Neural progenitor cell (in vitro differentiated cells): ENCODE measurements at regions not wholly inside any gene's neighbourhood (a gene's known extent, or its start where the extent isn't known, plus 50 kb on each side); places are given as distances from the start of the nearest gene placed in this dataset.

Experiments used
- DNase-seq: peaks from one replicate; pipeline ENCODE4 v3.0.0-alpha.2; 2016; ENCODE audit warnings: low spot score
- H2AFZ ChIP-seq: fragments of 200-600 bp; sonication (generic); replicated peaks from 2 replicates; pipeline ENCODE4 v1.6.1; 2016; ENCODE audit warnings: antibody characterized with exemption
- H3F3A ChIP-seq: fragments of 200-600 bp; sonication (generic); 2 replicates; pipeline ENCODE4 v1.6.1; 2016; ENCODE audit warnings: antibody characterized with exemption, low read depth
- H3K27ac ChIP-seq: fragments of 200-600 bp; sonication (generic); 2 replicates; pipeline ENCODE4 v1.5.1; 2016; ENCODE audit warnings: mild to moderate bottlenecking
- H3K27me3 ChIP-seq: fragments of 200-600 bp; sonication (generic); 2 replicates; pipeline ENCODE4 v1.6.1; 2016; ENCODE audit warnings: mild to moderate bottlenecking, moderate library complexity
- H3K36me3 ChIP-seq: fragments of 200-600 bp; sonication (generic); 2 replicates; pipeline ENCODE4 v1.5.1; 2016
- H3K4me1 ChIP-seq: fragments of 200-600 bp; sonication (generic); 2 replicates; pipeline ENCODE4 v1.6.1; 2016; ENCODE audit warnings: mixed run types
- H3K4me2 ChIP-seq: fragments of 200-600 bp; sonication (generic); 2 replicates; pipeline ENCODE4 v1.6.1; 2016
- H3K4me3 ChIP-seq: fragments of 200-600 bp; sonication (generic); 2 replicates; pipeline ENCODE4 v1.5.1; 2016
- H3K79me2 ChIP-seq: fragments of 200-600 bp; sonication (generic); 2 replicates; pipeline ENCODE4 v1.6.1; 2016; ENCODE audit warnings: low read depth
- H3K9ac ChIP-seq: fragments of 200-600 bp; sonication (generic); 2 replicates; pipeline ENCODE4 v1.6.1; 2016
- H3K9me3 ChIP-seq: fragments of 200-600 bp; sonication (generic); 2 replicates; pipeline ENCODE4 v1.5.1; 2016; ENCODE audit warnings: low read depth
- H4K20me1 ChIP-seq: fragments of 200-600 bp; sonication (generic); 2 replicates; pipeline ENCODE4 v1.6.1; 2016; ENCODE audit warnings: low read depth
- H3K27ac Mint-ChIP-seq: 3 replicates; pipeline ENCODE4 v1.8.0; 2021; ENCODE audit warnings: mixed read lengths
- H3K27me3 Mint-ChIP-seq: 2 replicates; pipeline ENCODE4 v1.8.0; 2022; ENCODE audit warnings: low read depth, mild to moderate bottlenecking, inconsistent platforms, moderate library complexity, mixed read lengths; ENCODE audit not compliant: insufficient read depth
- H3K36me3 Mint-ChIP-seq: 3 replicates; pipeline ENCODE4 v1.8.0; 2021; ENCODE audit warnings: mixed read lengths
- H3K4me1 Mint-ChIP-seq: 3 replicates; pipeline ENCODE4 v1.8.0; 2021; ENCODE audit warnings: mixed read lengths
- H3K4me3 Mint-ChIP-seq: 3 replicates; pipeline ENCODE4 v1.8.0; 2021; ENCODE audit warnings: mild to moderate bottlenecking, moderate library complexity, mixed read lengths
- H3K9me3 Mint-ChIP-seq: 3 replicates; pipeline ENCODE4 v1.8.0; 2020; ENCODE audit warnings: mixed read lengths
- CTCF ChIP-seq: fragments of 200-600 bp; sonication (generic); IDR thresholded peaks from 2 replicates; pipeline ENCODE4 v1.5.1; 2017; ENCODE audit warnings: antibody characterized with exemption, mild to moderate bottlenecking
- EZH2 ChIP-seq: fragments of 200-600 bp; sonication (generic); IDR thresholded peaks from 2 replicates; pipeline ENCODE4 v1.6.1; 2017; ENCODE audit warnings: antibody characterized with exemption, mild to moderate bottlenecking, moderate library complexity
- EZH2phosphoT487 ChIP-seq: fragments of 200-600 bp; sonication (generic); IDR thresholded peaks from 2 replicates; pipeline ENCODE4 v1.6.1; 2017; ENCODE audit warnings: antibody characterized with exemption

- Histone ChIP-seq H3K27me3 (no peaks in the 10 kb centered on the region), H3K9ac (no peak overlapping the region), H3K79me2 (no peaks in the 10 kb centered on the region), H2AFZ (no peak overlapping the region), H3F3A (no peaks in the 10 kb centered on the region), H3K4me1 (no peaks in the 10 kb centered on the region), H3K27ac (no peak overlapping the region), H3K4me3 (no peak overlapping the region), H3K36me3 (no peaks in the 10 kb centered on the region), H3K9me3 (no peaks in the 10 kb centered on the region), H3K4me2 (no peak overlapping the region), H4K20me1 (no peaks in the 10 kb centered on the region)
- peaks cover 9% of the 10 kb centered on the region for H3K27me3 Mint-ChIP-seq
- DNase-seq = no peak
- H3K36me3 Mint-ChIP-seq = no peaks in the 10 kb centered on the region
- H3K9me3 Mint-ChIP-seq = peaks cover 3% of the 10 kb centered on the region
- H3K4me3 Mint-ChIP-seq = no peak overlapping the region
- no peak overlapping the region for H3K27ac Mint-ChIP-seq
- no peak for TF ChIP-seq EZH2phosphoT487
- TF ChIP-seq EZH2 = no peak
- TF ChIP-seq CTCF = no peak
- H3K4me1 Mint-ChIP-seq = no peaks in the 10 kb centered on the region
Measured at GRCh38 chr9:17875886-17876285, 297.0 kb downstream of the SH3GL2 start.

- no peak overlapping the region for H2AFZ ChIP-seq
- H3K4me1 Mint-ChIP-seq = no peaks in the 10 kb centered on the region
- H3K79me2 ChIP-seq = no peaks in the 10 kb centered on the region
- no peaks in the 10 kb centered on the region for H3K4me1 ChIP-seq
- no peak overlapping the region for H3K27ac Mint-ChIP-seq
- no peak overlapping the region for H3K4me3 ChIP-seq
- H3K27me3 Mint-ChIP-seq = peaks cover 9% of the 10 kb centered on the region
- H3K9me3 ChIP-seq = no peaks in the 10 kb centered on the region
- H3K4me2 ChIP-seq = no peak overlapping the region
- TF ChIP-seq EZH2phosphoT487 = no peak
- no peak for TF ChIP-seq CTCF
- no peak for TF ChIP-seq EZH2
- no peaks in the 10 kb centered on the region for H3F3A ChIP-seq
- H3K9ac ChIP-seq = no peak overlapping the region
- H3K36me3 ChIP-seq = no peaks in the 10 kb centered on the region
- no peaks in the 10 kb centered on the region for H3K27me3 ChIP-seq
- no peak overlapping the region for H3K4me3 Mint-ChIP-seq
- H3K27ac ChIP-seq = no peak overlapping the region
- no peaks in the 10 kb centered on the region for H4K20me1 ChIP-seq
- no peak for DNase-seq
- H3K36me3 Mint-ChIP-seq = no peaks in the 10 kb centered on the region
- peaks cover 3% of the 10 kb centered on the region for H3K9me3 Mint-ChIP-seq
Measured at GRCh38 chr9:17876687-17877086, 297.8 kb downstream of the SH3GL2 start.

- Mint-ChIP-seq H3K4me1 (peaks cover 3% of the 10 kb centered on the region), H3K36me3 (no peaks in the 10 kb centered on the region), H3K27me3 (peaks cover 5% of the 10 kb centered on the region), H3K4me3 (no peak overlapping the region), H3K27ac (no peak overlapping the region), H3K9me3 (peaks cover 3% of the 10 kb centered on the region)
- H4K20me1 ChIP-seq = no peaks in the 10 kb centered on the region
- TF ChIP-seq EZH2 = no peak
- no peak for TF ChIP-seq CTCF
- no peak for TF ChIP-seq EZH2phosphoT487
- no peak for DNase-seq
- H3K9me3 ChIP-seq = no peaks in the 10 kb centered on the region
- no peak overlapping the region for H3K4me3 ChIP-seq
- H3K27me3 ChIP-seq = no peaks in the 10 kb centered on the region
- no peaks in the 10 kb centered on the region for H3F3A ChIP-seq
- no peak overlapping the region for H3K27ac ChIP-seq
- no peaks in the 10 kb centered on the region for H3K4me1 ChIP-seq
- no peaks in the 10 kb centered on the region for H3K36me3 ChIP-seq
- no peak overlapping the region for H3K9ac ChIP-seq
- no peaks in the 10 kb centered on the region for H3K79me2 ChIP-seq
- H2AFZ ChIP-seq = no peak overlapping the region
- H3K4me2 ChIP-seq = no peak overlapping the region
Measured at GRCh38 chr9:17878810-17879370, 300.0 kb downstream of the SH3GL2 start.
